HG03439 (cell line): ENCODE measurements at regions not wholly inside any gene's neighbourhood (a gene's known extent, or its start where the extent isn't known, plus 50 kb on each side); places are given as distances from the start of the nearest gene placed in this dataset.
"Not testable (repeated sequence)": the region's sequence is repeated elsewhere in the genome, so short reads cannot be mapped to it uniquely, and the experiment has no call there.

Source experiments
- ATAC-seq: cut with Tn5 transposase; IDR thresholded peaks from one replicate; pipeline ENCODE4 v1.9.1; 2021; ENCODE audit warnings: mild to moderate bottlenecking, moderate library complexity; ENCODE audit not compliant: unreplicated experiment

- no peak for ATAC-seq
Observed at GRCh38 chr4:138412847-138413246, 170.7 kb upstream of the SLC7A11 start.

GRCh38 chr4:138410266-138410665 is 168.1 kb upstream of the SLC7A11 start:
- no peak for ATAC-seq

GRCh38 chr4:138409670-138410069 is 167.5 kb upstream of the SLC7A11 start:
- no peak for ATAC-seq

GRCh38 chr4:138408758-138409157 is 166.6 kb upstream of the SLC7A11 start:
- ATAC-seq: no peak

GRCh38 chr4:138407329-138407728 is 165.2 kb upstream of the SLC7A11 start:
- ATAC-seq: no peak

- ATAC-seq: no peak
Observed at GRCh38 chr4:138406876-138407275, 164.7 kb upstream of the SLC7A11 start.

- ATAC-seq: peak; percentile 66
Observed at GRCh38 chr4:138405934-138406567, 163.9 kb upstream of the SLC7A11 start.

- ATAC-seq: peak; percentile 59
Observed at GRCh38 chr4:138405466-138405891, 163.3 kb upstream of the SLC7A11 start.

- no peak for ATAC-seq
Observed at GRCh38 chr4:138404801-138405200, 162.7 kb upstream of the SLC7A11 start.

- ATAC-seq: no peak
Observed at GRCh38 chr4:138404251-138404650, 162.1 kb upstream of the SLC7A11 start.

GRCh38 chr4:138401334-138401733 is 159.2 kb upstream of the SLC7A11 start:
- no peak for ATAC-seq

GRCh38 chr4:138400543-138400942 is 158.4 kb upstream of the SLC7A11 start:
- no peak for ATAC-seq

GRCh38 chr4:138400066-138400465 is 157.9 kb upstream of the SLC7A11 start:
- ATAC-seq: no peak

- ATAC-seq: no peak
Observed at GRCh38 chr4:138399081-138399480, 156.9 kb upstream of the SLC7A11 start.

- no peak for ATAC-seq
Observed at GRCh38 chr4:138398322-138398721, 156.2 kb upstream of the SLC7A11 start.

- ATAC-seq: no peak
Observed at GRCh38 chr4:138393886-138394610, 151.9 kb upstream of the SLC7A11 start.

GRCh38 chr4:138392751-138393308 is 150.7 kb upstream of the SLC7A11 start:
- ATAC-seq: no peak

GRCh38 chr4:138389976-138390685 is 148.0 kb upstream of the SLC7A11 start:
- no peak for ATAC-seq

- ATAC-seq: no peak
Observed at GRCh38 chr4:138374947-138375346, 132.8 kb upstream of the SLC7A11 start.

- ATAC-seq: no peak
Observed at GRCh38 chr4:138367942-138368341, 125.8 kb upstream of the SLC7A11 start.

- ATAC-seq: not testable (repeated sequence)
Observed at GRCh38 chr4:138352446-138352845, 110.3 kb upstream of the SLC7A11 start.

- no peak for ATAC-seq
Observed at GRCh38 chr4:138348055-138348454, 105.9 kb upstream of the SLC7A11 start.
